Hepatocyte (in vitro differentiated cells): ENCODE measurements at regions not wholly inside any gene's neighbourhood (a gene's known extent, or its start where the extent isn't known, plus 50 kb on each side); places are given as distances from the start of the nearest gene placed in this dataset.
A peak's percentile ranks its signal among the peaks of the same experiment; 100 is the strongest.

Experiments used
- DNase-seq: peaks from one replicate; pipeline ENCODE4 v3.0.0-alpha.2; 2016; ENCODE audit warnings: low spot score
- H2AFZ ChIP-seq: fragments of 200-600 bp; sonication (generic); 2 replicates; pipeline ENCODE4 v1.6.0; 2016; ENCODE audit warnings: antibody characterized with exemption, mild to moderate bottlenecking
- H3K27ac ChIP-seq: fragments of 200-600 bp; sonication (generic); 2 replicates; pipeline ENCODE4 v1.5.1; 2016; ENCODE audit warnings: mild to moderate bottlenecking
- H3K27me3 ChIP-seq: fragments of 200-600 bp; sonication (generic); 2 replicates; pipeline ENCODE4 v1.6.1; 2016
- H3K36me3 ChIP-seq: fragments of 200-600 bp; sonication (generic); replicated peaks from 2 replicates; pipeline ENCODE4 v1.5.1; 2016; ENCODE audit warnings: low read depth; ENCODE audit not compliant: insufficient read depth
- H3K4me1 ChIP-seq: fragments of 200-600 bp; sonication (generic); 2 replicates; pipeline ENCODE4 v1.5.1; 2016; ENCODE audit warnings: mild to moderate bottlenecking, moderate library complexity; ENCODE audit not compliant: insufficient read depth
- H3K4me2 ChIP-seq: fragments of 200-600 bp; sonication (generic); 2 replicates; pipeline ENCODE4 v1.6.0; 2016
- H3K4me3 ChIP-seq: fragments of 200-600 bp; sonication (generic); 2 replicates; pipeline ENCODE4 v1.5.1; 2016; ENCODE audit warnings: mild to moderate bottlenecking
- H3K79me2 ChIP-seq: fragments of 200-600 bp; sonication (generic); 2 replicates; pipeline ENCODE4 v1.6.0; 2017; ENCODE audit warnings: mild to moderate bottlenecking
- H3K9me2 ChIP-seq: fragments of 200-600 bp; sonication (generic); replicated peaks from 2 replicates; pipeline ENCODE4 v1.6.0; 2017; ENCODE audit warnings: mild to moderate bottlenecking; ENCODE audit not compliant: insufficient read depth
- H3K9me3 ChIP-seq: fragments of 200-600 bp; sonication (generic); 2 replicates; pipeline ENCODE4 v1.5.1; 2016; ENCODE audit warnings: low read depth, mild to moderate bottlenecking
- H4K20me1 ChIP-seq: fragments of 200-600 bp; sonication (generic); 2 replicates; pipeline ENCODE4 v1.6.0; 2016; ENCODE audit warnings: mild to moderate bottlenecking; ENCODE audit not compliant: insufficient read depth, poor library complexity, severe bottlenecking
- CTCF ChIP-seq: fragments of 200-600 bp; sonication (generic); IDR thresholded peaks from 2 replicates; pipeline ENCODE4 v1.5.1; 2016; ENCODE audit warnings: antibody characterized with exemption, mild to moderate bottlenecking; ENCODE audit not compliant: poor library complexity
- EZH2 ChIP-seq: fragments of 200-600 bp; sonication (generic); IDR thresholded peaks from 2 replicates; pipeline ENCODE4 v1.6.1; 2016; ENCODE audit warnings: antibody characterized with exemption, mild to moderate bottlenecking, borderline replicate concordance
- EZH2phosphoT487 ChIP-seq: fragments of 200-600 bp; sonication (generic); IDR thresholded peaks from one replicate; pipeline ENCODE4 v1.6.1; 2018; ENCODE audit warnings: antibody characterized with exemption, mild to moderate bottlenecking, low read depth, moderate library complexity; ENCODE audit not compliant: unreplicated experiment, severe bottlenecking
- WGBS: methylation state at CpG from one replicate; pipeline ENCODE4 v1.1.6; 2016; ENCODE audit warnings: low lambda C conversion rate; ENCODE audit errors: missing lambda C conversion rate; 5-methylcytosine and 5-hydroxymethylcytosine counted together

GRCh38 chr3:64766440-64766839 lies 78.6 kb upstream of the ADAMTS9 start:
- Histone ChIP-seq H3K9me3 (no peaks in the 10 kb centered on the region), H3K27me3 (no peaks in the 10 kb centered on the region), H3K4me3 (no peak overlapping the region), H3K4me2 (no peak overlapping the region), H3K4me1 (peaks cover 3% of the 10 kb centered on the region), H2AFZ (peak overlapping the region; percentile 16), H3K36me3 (no peaks in the 10 kb centered on the region), H4K20me1 (no peaks in the 10 kb centered on the region), H3K9me2 (no peaks in the 10 kb centered on the region), H3K27ac (no peak overlapping the region), H3K79me2 (no peaks in the 10 kb centered on the region)
- 68% methylated on average over 4 of the region's 4 CpGs for WGBS
- no peak for DNase-seq
- TF ChIP-seq EZH2phosphoT487 (no peak), EZH2 (no peak), CTCF (no peak)

- no peaks in the 10 kb centered on the region for H3K27me3 ChIP-seq
- H3K9me3 ChIP-seq = no peaks in the 10 kb centered on the region
- H3K4me2 ChIP-seq = no peak overlapping the region
- WGBS = 47% methylated on average over 4 of the region's 4 CpGs
- TF ChIP-seq CTCF (no peak), EZH2phosphoT487 (no peak), EZH2 (no peak)
- H2AFZ ChIP-seq = peak overlapping the region; percentile 16
- H3K4me3 ChIP-seq = no peak overlapping the region
- H3K4me1 ChIP-seq = peaks cover 3% of the 10 kb centered on the region
- H3K27ac ChIP-seq = no peak overlapping the region
- no peaks in the 10 kb centered on the region for H3K9me2 ChIP-seq
- H3K79me2 ChIP-seq = no peaks in the 10 kb centered on the region
- DNase-seq = no peak
- H3K36me3 ChIP-seq = no peaks in the 10 kb centered on the region
- no peaks in the 10 kb centered on the region for H4K20me1 ChIP-seq
These were observed 78.1 kb upstream of the ADAMTS9 start for GRCh38 chr3:64765947-64766346.

- Histone ChIP-seq H2AFZ (no peak overlapping the region), H3K36me3 (no peaks in the 10 kb centered on the region), H3K4me3 (no peak overlapping the region), H3K27me3 (no peaks in the 10 kb centered on the region), H3K9me3 (no peaks in the 10 kb centered on the region), H3K4me1 (peaks cover 3% of the 10 kb centered on the region), H4K20me1 (no peaks in the 10 kb centered on the region), H3K9me2 (no peaks in the 10 kb centered on the region), H3K27ac (peak overlapping the region; percentile 41), H3K79me2 (no peaks in the 10 kb centered on the region), H3K4me2 (no peak overlapping the region)
- DNase-seq = no peak
- WGBS = 91% methylated on average over 6 of the region's 6 CpGs
- TF ChIP-seq CTCF (no peak), EZH2phosphoT487 (no peak), EZH2 (no peak)
These were observed 76.7 kb upstream of the ADAMTS9 start for GRCh38 chr3:64764386-64764929.

- Histone ChIP-seq H2AFZ (no peak overlapping the region), H3K4me2 (no peak overlapping the region), H4K20me1 (no peaks in the 10 kb centered on the region), H3K79me2 (no peaks in the 10 kb centered on the region), H3K27me3 (no peaks in the 10 kb centered on the region), H3K36me3 (no peaks in the 10 kb centered on the region), H3K27ac (peak overlapping the region; percentile 43), H3K9me2 (no peaks in the 10 kb centered on the region), H3K4me3 (no peak overlapping the region), H3K4me1 (peaks cover 3% of the 10 kb centered on the region), H3K9me3 (no peaks in the 10 kb centered on the region)
- TF ChIP-seq CTCF (peak; percentile 19), EZH2 (no peak)
- peak; percentile 34 for DNase-seq
These were observed 76.2 kb upstream of the ADAMTS9 start for GRCh38 chr3:64763980-64764379.
